Ovary (tissue), 3 donors: ENCODE measurements at regions not wholly inside any gene's neighbourhood (a gene's known extent, or its start where the extent isn't known, plus 50 kb on each side); places are given as distances from the start of the nearest gene placed in this dataset.

Source experiments
- CTCF ChIP-seq, 3 donors: fragments of 450-650 bp in 2 of 3; fragments of 200-600 bp in 1 of 3; IDR thresholded peaks; one replicate each; pipeline versions ENCODE4 v1.5.1 to v1.8.0; 2016 to 2022; ENCODE audit warnings: antibody characterized with exemption in 3 of 3, mild to moderate bottlenecking in 1 of 3
- POLR2A ChIP-seq: fragments of 450-650 bp; IDR thresholded peaks from one replicate; pipeline ENCODE4 v1.6.1; 2017; ENCODE audit warnings: antibody characterized with exemption, mild to moderate bottlenecking, moderate library complexity
- donor health status: DM: no; HTN: no; CAD: no.

GRCh38 chr2:100765481-100765880, 54.5 kb upstream of the NPAS2 start:
- no peak for TF ChIP-seq CTCF (IDR thresholded peaks at IDR 0.05)
- TF ChIP-seq POLR2A = no peak
